CD4-positive, alpha-beta T cell (primary cell): ENCODE measurements at regions not wholly inside any gene's neighbourhood (a gene's known extent, or its start where the extent isn't known, plus 50 kb on each side); places are given as distances from the start of the nearest gene placed in this dataset.

Experiments
- ATAC-seq: fragments of 200-7000 bp; cut with Tn5 transposase; one replicate; pipeline ENCODE4 v1.10.0; 2022; ENCODE audit warnings: mild to moderate bottlenecking; ENCODE audit not compliant: poor library complexity
- CTCF ChIA-PET: fragments of 350-600 bp; sonication (Branson Sonifier 250); formaldehyde crosslinking; loops from one replicate; lab custom pipeline; 2021; ENCODE audit warnings: antibody characterized with exemption, inconsistent platforms; lab: Charles Lee
- POLR2A ChIA-PET: fragments of 350-600 bp; sonication (Branson Sonifier 250); formaldehyde crosslinking; loops from one replicate; lab custom pipeline; 2021; ENCODE audit warnings: antibody characterized with exemption, inconsistent platforms; lab: Charles Lee
- DNase-seq, 14 experiments: peaks; one replicate each; pipeline ENCODE4 v3.0.0-alpha.2; 2013 to 2020; ENCODE audit warnings: mixed read lengths in 2 of 14
- H3K27ac ChIP-seq, 2 donors: one replicate each; pipeline versions ENCODE4 v1.5.1 to v1.7.0; 2013; ENCODE audit warnings: low read length in 2 of 2, low read depth in 1 of 2, mild to moderate bottlenecking in 1 of 2
- H3K27me3 ChIP-seq, 2 experiments: 1 replicate in 1 of 2; 2 replicates in 1 of 2; pipeline versions ENCODE4 v1.6.1 to v1.7.0; 2013; ENCODE audit warnings: low read length in 2 of 2, control low read depth in 1 of 2, mild to moderate bottlenecking in 1 of 2, moderate library complexity in 1 of 2; ENCODE audit not compliant: insufficient read depth in 2 of 2, control insufficient read depth in 1 of 2
- H3K36me3 ChIP-seq: one replicate; pipeline ENCODE4 v1.6.1; 2013; ENCODE audit warnings: low read length, control low read depth; ENCODE audit not compliant: insufficient read depth
- H3K4me1 ChIP-seq: one replicate; pipeline ENCODE4 v1.6.1; 2013; ENCODE audit warnings: low read length, control low read depth; ENCODE audit not compliant: insufficient read depth
- H3K4me3 ChIP-seq: one replicate; pipeline ENCODE4 v1.5.1; 2013; ENCODE audit warnings: mild to moderate bottlenecking, low read length, moderate library complexity
- H3K9me3 ChIP-seq, 2 experiments: 1 replicate in 1 of 2; 2 replicates in 1 of 2; pipeline versions ENCODE4 v1.6.1 to v1.7.0; 2013; ENCODE audit warnings: low read length in 2 of 2, mild to moderate bottlenecking in 2 of 2, control low read depth in 1 of 2, moderate library complexity in 1 of 2; ENCODE audit not compliant: control insufficient read depth in 1 of 2, insufficient read depth in 1 of 2
- H3K27ac Mint-ChIP-seq: one replicate; pipeline ENCODE4 v1.8.0; 2020; ENCODE audit warnings: mixed read lengths
- H3K27me3 Mint-ChIP-seq: one replicate; pipeline ENCODE4 v1.8.0; 2021; ENCODE audit warnings: mixed read lengths
- H3K36me3 Mint-ChIP-seq: one replicate; pipeline ENCODE4 v1.8.0; 2021; ENCODE audit warnings: low read depth, mixed read lengths
- H3K4me1 Mint-ChIP-seq: one replicate; pipeline ENCODE4 v1.8.0; 2021; ENCODE audit warnings: low read depth, mixed read lengths
- H3K4me3 Mint-ChIP-seq: one replicate; pipeline ENCODE4 v1.8.0; 2020; ENCODE audit warnings: mild to moderate bottlenecking, mixed read lengths
- H3K9me3 Mint-ChIP-seq: one replicate; pipeline ENCODE4 v1.8.0; 2020; ENCODE audit warnings: mixed read lengths
- intact Hi-C, 2 experiments: fragments of 100-400 bp; cut with DNase I in 1 of 2; cut with micrococcal nuclease in 1 of 2; formaldehyde crosslinking; loops; one replicate each; pipeline versions ENCODE4 v1.15.1 to v1.9.0; 2023 to 2025; cut with DNase I, micrococcal nuclease
- TF ChIP-seq, protein P1 (sequence below): fragments of 200-600 bp; IDR thresholded peaks from one replicate; pipeline ENCODE4 v1.8.0; 2022; ENCODE audit warnings: antibody characterized with exemption, mild to moderate bottlenecking

GRCh38 chr1:24257373-24257772, 61.8 kb upstream of the GRHL3 start:
- H3K27ac ChIP-seq = no peak overlapping the region
- TF ChIP-seq, protein P1, sequence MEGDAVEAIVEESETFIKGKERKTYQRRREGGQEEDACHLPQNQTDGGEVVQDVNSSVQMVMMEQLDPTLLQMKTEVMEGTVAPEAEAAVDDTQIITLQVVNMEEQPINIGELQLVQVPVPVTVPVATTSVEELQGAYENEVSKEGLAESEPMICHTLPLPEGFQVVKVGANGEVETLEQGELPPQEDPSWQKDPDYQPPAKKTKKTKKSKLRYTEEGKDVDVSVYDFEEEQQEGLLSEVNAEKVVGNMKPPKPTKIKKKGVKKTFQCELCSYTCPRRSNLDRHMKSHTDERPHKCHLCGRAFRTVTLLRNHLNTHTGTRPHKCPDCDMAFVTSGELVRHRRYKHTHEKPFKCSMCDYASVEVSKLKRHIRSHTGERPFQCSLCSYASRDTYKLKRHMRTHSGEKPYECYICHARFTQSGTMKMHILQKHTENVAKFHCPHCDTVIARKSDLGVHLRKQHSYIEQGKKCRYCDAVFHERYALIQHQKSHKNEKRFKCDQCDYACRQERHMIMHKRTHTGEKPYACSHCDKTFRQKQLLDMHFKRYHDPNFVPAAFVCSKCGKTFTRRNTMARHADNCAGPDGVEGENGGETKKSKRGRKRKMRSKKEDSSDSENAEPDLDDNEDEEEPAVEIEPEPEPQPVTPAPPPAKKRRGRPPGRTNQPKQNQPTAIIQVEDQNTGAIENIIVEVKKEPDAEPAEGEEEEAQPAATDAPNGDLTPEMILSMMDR = no peak
- DNase-seq = no peak
- ATAC-seq = no peak
- no peak overlapping the region for H3K27ac Mint-ChIP-seq
- no peak overlapping the region for H3K4me3 ChIP-seq
- no peaks in the 10 kb centered on the region for H3K27me3 ChIP-seq
- no peaks in the 10 kb centered on the region for H3K9me3 ChIP-seq
- no peaks in the 10 kb centered on the region for H3K36me3 ChIP-seq
- H3K9me3 Mint-ChIP-seq = no peaks in the 10 kb centered on the region
- H3K27me3 Mint-ChIP-seq = no peaks in the 10 kb centered on the region
- no peaks in the 10 kb centered on the region for H3K4me1 Mint-ChIP-seq
- ChIA-PET CTCF (no interaction called here), POLR2A (no interaction called here)
- no peaks in the 10 kb centered on the region for H3K36me3 Mint-ChIP-seq
- no peak overlapping the region for H3K4me3 Mint-ChIP-seq
- no peaks in the 10 kb centered on the region for H3K4me1 ChIP-seq
- intact Hi-C loops = no loop called here

DNA sequence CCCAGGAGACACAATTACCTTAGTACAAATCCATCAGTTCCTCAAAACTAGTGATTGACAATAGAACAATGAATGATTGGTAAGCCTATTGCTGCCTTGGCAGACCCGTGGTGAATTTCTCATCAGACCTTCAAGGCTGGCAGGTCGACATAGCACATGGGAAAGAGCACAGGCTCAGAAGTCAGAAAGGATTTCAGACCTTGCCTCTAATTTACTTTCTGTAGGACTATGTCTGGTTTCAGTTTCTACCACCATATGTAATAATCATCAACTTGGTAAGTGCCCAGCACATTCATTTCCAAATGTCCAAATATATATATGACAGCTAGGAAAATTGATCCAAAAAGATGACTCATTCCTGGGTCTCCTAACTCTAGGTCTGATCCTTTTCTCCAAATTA, 62.5 kb upstream of the GRHL3 start:
- no peak overlapping the region for H3K27ac ChIP-seq
- H3K4me1 Mint-ChIP-seq = no peaks in the 10 kb centered on the region
- no peaks in the 10 kb centered on the region for H3K27me3 ChIP-seq
- no peaks in the 10 kb centered on the region for H3K36me3 Mint-ChIP-seq
- intact Hi-C loops = no loop called here
- H3K4me1 ChIP-seq = no peaks in the 10 kb centered on the region
- H3K4me3 ChIP-seq = no peak overlapping the region
- CTCF ChIA-PET = no interaction called here
- H3K27me3 Mint-ChIP-seq = no peaks in the 10 kb centered on the region
- no peaks in the 10 kb centered on the region for H3K9me3 ChIP-seq
- POLR2A ChIA-PET = no interaction called here
- no peak for ATAC-seq
- DNase-seq = no peak
- TF ChIP-seq, protein P1 = no peak
- no peaks in the 10 kb centered on the region for H3K9me3 Mint-ChIP-seq
- H3K4me3 Mint-ChIP-seq = no peak overlapping the region
- no peaks in the 10 kb centered on the region for H3K36me3 ChIP-seq
- no peak overlapping the region for H3K27ac Mint-ChIP-seq

GRCh38 chr1:24255226-24255625, 63.9 kb upstream of the GRHL3 start:
- ChIA-PET CTCF (no interaction called here), POLR2A (no interaction called here)
- TF ChIP-seq, protein P1 = no peak
- Mint-ChIP-seq H3K27ac (no peak overlapping the region), H3K4me1 (no peaks in the 10 kb centered on the region), H3K36me3 (no peaks in the 10 kb centered on the region), H3K9me3 (no peaks in the 10 kb centered on the region), H3K27me3 (no peaks in the 10 kb centered on the region), H3K4me3 (no peak overlapping the region)
- Histone ChIP-seq H3K9me3 (no peaks in the 10 kb centered on the region), H3K4me3 (no peak overlapping the region), H3K36me3 (no peaks in the 10 kb centered on the region), H3K4me1 (no peaks in the 10 kb centered on the region), H3K27me3 (no peaks in the 10 kb centered on the region), H3K27ac (no peak overlapping the region)
- intact Hi-C loops = no loop called here
- ATAC-seq (no peak), DNase-seq (no peak)
